ENCODE measurements at regions not wholly inside any gene's neighbourhood (a gene's known extent, or its start where the extent isn't known, plus 50 kb on each side); places are given as distances from the start of the nearest gene placed in this dataset.

GRCh38 chr12:107557026-107557425, 128.6 kb upstream of the PWP1 start:
- no peaks in the 10 kb centered on the region for H3K9me3 ChIP-seq
- no peaks in the 10 kb centered on the region for H3K36me3 ChIP-seq (replicated peaks in 1 of 2; ENCODE audit: insufficient read depth in 1 of 2, low read depth in 2 of 2)
- 77 to 81% methylated on average over 5 of the region's 5 CpGs for WGBS, 2 donors
- no peaks in the 10 kb centered on the region for H3K27me3 ChIP-seq
- no peak for ATAC-seq
- intact Hi-C loops (cut with DNase I) = no loop called here
- TF ChIP-seq CTCF (IDR thresholded peaks at IDR 0.05) (no peak), POLR2A (IDR thresholded peaks at IDR 0.05) (no peak)
- H3K27ac ChIP-seq = no peak overlapping the region
- no peaks in the 10 kb centered on the region for H3K4me1 ChIP-seq
- no peak for DNase-seq
- H3K4me3 ChIP-seq = no peak overlapping the region

- TF ChIP-seq CTCF (IDR thresholded peaks at IDR 0.05) = no peak
- TF ChIP-seq POLR2A (IDR thresholded peaks at IDR 0.05) = no peak
- H3K4me1 ChIP-seq = no peaks in the 10 kb centered on the region
- H3K27me3 ChIP-seq = no peaks in the 10 kb centered on the region
- H3K9me3 ChIP-seq = no peaks in the 10 kb centered on the region
- no peaks in the 10 kb centered on the region for H3K36me3 ChIP-seq (replicated peaks in 1 of 2; ENCODE audit: insufficient read depth in 1 of 2, low read depth in 2 of 2)
- intact Hi-C loops (cut with DNase I) = no loop called here
- WGBS, 2 donors = 47 to 68% methylated on average over 4 of the region's 4 CpGs
- H3K4me3 ChIP-seq = no peak overlapping the region
- DNase-seq (no peak), ATAC-seq (no peak)
- H3K27ac ChIP-seq = no peak overlapping the region
These were observed 128.0 kb upstream of the PWP1 start for GRCh38 chr12:107557589-107558100.

- Histone ChIP-seq H3K27me3 (no peaks in the 10 kb centered on the region), H3K4me3 (no peak overlapping the region), H3K4me1 (no peaks in the 10 kb centered on the region), H3K9me3 (no peaks in the 10 kb centered on the region), H3K27ac (no peak overlapping the region), H3K36me3 (replicated peaks in 1 of 2; ENCODE audit: insufficient read depth in 1 of 2, low read depth in 2 of 2) (no peaks in the 10 kb centered on the region)
- intact Hi-C loops (cut with DNase I) = no loop called here
- ATAC-seq (no peak), DNase-seq (no peak)
- WGBS, 2 donors = 72 to 73% methylated on average over 9 of the region's 9 CpGs
- no peak for TF ChIP-seq CTCF (IDR thresholded peaks at IDR 0.05)
- no peak for TF ChIP-seq POLR2A (IDR thresholded peaks at IDR 0.05)
These were observed 127.3 kb upstream of the PWP1 start for GRCh38 chr12:107558141-107558815.

- Histone ChIP-seq H3K27me3 (no peaks in the 10 kb centered on the region), H3K9me3 (no peaks in the 10 kb centered on the region), H3K27ac (no peak overlapping the region), H3K4me3 (no peak overlapping the region), H3K36me3 (replicated peaks in 1 of 2; ENCODE audit: insufficient read depth in 1 of 2, low read depth in 2 of 2) (no peaks in the 10 kb centered on the region), H3K4me1 (no peaks in the 10 kb centered on the region)
- WGBS, 2 donors = 65 to 67% methylated on average over 4 to 5 of the region's 5 CpGs
- TF ChIP-seq POLR2A (IDR thresholded peaks at IDR 0.05) = no peak
- TF ChIP-seq CTCF (IDR thresholded peaks at IDR 0.05) = no peak
- intact Hi-C loops (cut with DNase I) = no loop called here
- DNase-seq (no peak), ATAC-seq (no peak)
These were observed 126.7 kb upstream of the PWP1 start for GRCh38 chr12:107558816-107559382.

Measured in body of pancreas (tissue), 4 donors.